Activated CD8-positive, alpha-beta memory T cell treated with anti-CD3 and anti-CD28 coated beads, Interleukin-2, amount 50 U/mL, for 24 hours (primary cell): ENCODE measurements at regions not wholly inside any gene's neighbourhood (a gene's known extent, or its start where the extent isn't known, plus 50 kb on each side); places are given as distances from the start of the nearest gene placed in this dataset.

Source experiments
- DNase-seq: peaks from one replicate; pipeline ENCODE4 v3.0.0-alpha.2; 2020; ENCODE audit errors: extremely low read depth

- no peak for DNase-seq
Observed at GRCh38 chr2:12113412-12113811, 367.0 kb downstream of the LPIN1 start.

DNA sequence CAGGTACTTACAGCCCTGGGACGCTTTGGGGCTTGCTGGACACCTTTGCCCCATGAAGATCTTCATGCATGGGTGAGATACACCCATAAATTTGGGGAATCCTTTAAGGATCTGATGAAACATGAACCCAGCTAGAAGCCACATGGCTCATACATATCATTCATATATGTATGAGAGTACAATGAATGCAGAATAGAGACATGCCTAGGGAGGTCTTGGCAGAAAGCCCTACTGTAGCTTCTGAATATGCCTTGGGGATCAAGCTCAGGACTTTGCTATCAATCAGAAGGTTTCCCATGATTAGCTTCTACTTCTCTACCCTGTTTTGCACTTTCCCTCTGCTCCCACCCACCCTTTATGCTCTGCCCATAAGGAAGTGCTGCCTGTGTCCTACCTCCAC, 368.4 kb downstream of the LPIN1 start:
- DNase-seq = no peak

DNA sequence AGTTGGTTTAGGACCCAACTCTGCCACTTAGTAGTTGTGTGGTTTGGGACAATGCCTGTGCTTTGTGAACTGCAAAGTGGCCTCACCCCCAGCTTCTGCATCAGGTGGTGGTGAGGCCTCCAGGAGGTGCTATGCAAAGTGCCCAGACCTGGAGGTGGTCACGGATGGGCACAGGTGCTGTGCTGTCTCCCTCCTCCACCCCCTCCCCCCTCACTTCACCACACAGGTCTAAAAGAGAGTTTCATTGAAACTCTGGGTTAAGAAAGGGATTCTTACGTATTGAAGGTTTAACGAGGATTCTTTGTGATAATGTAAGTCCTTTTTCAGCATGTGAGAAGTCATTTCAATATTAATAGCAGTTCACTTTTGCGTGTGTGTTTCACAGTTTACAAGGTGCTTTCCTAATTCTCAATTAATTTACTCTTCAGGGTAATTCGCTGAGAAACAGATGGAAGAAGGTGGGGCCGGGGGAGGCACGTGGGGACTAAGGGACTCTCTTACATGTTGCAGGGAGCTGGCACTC, 369.9 kb downstream of the LPIN1 start:
- no peak for DNase-seq

GRCh38 chr2:12119841-12120240, 373.4 kb downstream of the LPIN1 start:
- DNase-seq = no peak

DNA sequence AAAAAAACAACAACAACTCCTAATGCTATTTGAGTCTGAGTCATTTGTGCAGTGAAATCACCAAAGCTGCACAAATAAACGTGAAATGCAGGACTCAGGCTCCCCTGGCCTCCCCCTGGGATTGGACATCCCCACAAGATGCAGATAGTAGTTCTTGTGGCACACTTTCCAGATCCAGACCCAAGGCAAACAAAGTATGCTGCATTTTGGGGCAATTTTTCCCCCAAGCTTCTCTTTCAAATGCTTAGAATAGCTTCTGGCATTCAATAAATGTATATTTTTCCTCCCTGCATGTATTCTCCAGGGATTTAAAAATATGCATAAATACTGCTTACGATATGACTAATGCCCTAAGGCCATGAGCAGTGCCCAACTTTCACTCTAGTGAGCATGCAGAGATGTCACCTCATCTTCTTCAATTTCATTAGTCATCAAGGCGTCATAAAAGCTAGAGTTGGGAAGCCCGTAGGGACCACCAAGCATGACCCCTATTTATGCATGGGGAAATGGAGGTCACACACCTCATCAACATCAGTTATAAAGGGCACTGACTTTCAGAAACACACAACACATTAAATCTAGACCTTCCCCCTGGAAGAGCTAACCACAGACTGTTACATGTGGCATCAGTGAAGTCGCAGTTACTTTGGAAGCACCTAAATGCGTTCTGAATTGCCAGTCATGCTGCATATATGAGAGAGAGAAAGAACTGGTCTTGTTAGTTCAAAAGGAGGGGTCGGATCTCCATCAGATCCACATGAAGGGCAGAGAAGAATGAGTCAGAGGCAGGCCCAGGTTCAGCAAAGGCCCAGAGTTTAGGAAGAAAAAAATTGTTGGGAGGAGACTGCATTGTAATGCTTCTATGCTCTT, 374.1 kb downstream of the LPIN1 start:
- no peak for DNase-seq

GRCh38 chr2:12124790-12125189, 378.4 kb downstream of the LPIN1 start:
- no peak for DNase-seq

DNA sequence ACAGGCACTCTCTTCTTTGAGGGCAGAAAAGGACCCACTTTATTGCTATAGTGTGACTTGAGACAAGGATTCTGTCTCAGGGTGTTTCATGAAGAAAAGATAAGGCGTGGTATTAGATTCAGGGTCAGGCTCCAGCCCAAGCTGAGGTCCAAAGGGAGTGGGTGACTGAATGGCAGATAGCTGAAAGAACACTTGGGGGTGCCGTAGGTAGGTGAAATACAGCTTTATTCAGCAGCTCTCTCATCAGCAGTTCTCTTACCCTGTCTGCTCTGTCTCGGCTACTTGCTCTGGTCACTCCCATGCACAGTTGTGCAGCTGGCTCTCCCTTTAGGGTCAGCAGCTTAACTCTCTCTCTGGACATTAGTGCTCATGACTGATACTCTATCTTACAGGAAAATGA, 379.9 kb downstream of the LPIN1 start:
- no peak for DNase-seq

DNA sequence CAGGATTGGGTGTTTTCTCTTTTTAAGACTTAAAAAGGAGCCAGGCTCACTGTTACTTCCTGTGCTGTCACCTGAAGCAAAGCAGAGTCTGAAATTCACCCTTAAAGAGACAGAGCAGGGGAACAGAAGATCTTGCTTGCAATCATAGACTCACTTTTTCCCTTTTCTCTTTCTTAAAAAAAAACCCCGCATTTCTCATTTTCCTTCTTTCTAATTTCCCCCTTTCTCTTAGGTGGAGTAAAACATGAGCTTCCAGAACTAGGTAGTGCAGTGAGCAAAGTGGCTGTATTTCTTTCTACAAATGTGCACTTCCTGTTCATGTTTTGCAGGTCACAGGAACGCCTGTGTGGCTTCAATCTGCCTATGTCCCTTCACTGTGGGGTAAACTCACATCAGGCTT, 381.2 kb downstream of the LPIN1 start:
- DNase-seq = no peak

DNA sequence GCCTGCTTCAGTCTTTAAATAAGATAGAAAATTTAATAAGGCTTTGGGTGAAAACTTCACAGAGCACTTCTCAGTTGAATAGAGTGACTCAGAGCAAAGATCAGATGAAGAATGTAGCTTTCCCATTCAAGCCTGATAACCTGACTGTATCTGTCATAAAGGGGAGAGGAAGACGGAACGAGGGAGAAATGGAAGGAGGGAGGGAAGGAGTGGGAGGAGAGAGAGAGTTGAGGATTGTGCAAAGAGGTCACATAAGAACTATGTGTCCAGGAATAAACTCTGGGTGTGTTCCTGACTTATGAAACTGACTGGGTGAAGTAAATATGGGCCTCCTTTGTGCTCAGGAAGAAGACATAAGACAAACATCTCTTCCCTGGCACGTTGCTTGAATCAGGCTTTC, 385.5 kb downstream of the LPIN1 start:
- DNase-seq = no peak

DNA sequence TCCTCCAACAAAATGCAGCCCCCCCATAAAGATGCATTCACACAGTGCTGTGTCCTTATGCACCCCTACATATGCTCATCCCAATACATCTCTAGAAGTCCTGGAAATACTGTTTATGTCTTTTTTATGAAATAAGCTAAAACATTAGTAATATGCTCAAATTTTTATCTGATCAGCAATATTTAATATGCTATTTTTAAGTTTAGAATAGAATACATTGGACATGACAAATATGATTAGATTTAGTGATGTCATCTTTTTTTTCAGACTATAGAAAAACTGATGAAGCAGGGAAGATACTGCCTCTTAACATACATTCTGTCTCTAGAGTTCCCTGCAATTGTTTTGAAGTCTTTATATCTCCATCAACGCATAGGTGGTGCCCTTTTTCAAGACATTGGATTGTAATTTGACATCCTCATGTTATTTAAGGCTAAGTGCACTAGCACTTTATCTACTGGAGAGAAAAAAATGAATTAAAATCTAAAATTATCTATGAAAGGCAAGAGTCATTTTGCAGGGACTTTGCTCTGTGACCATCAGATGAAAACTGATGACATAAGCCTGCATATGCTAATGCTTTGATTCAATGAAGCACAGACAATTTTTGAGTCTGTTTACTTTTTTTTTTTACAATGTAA, 395.3 kb downstream of the LPIN1 start:
- no peak for DNase-seq

- no peak for DNase-seq
Observed at GRCh38 chr2:12151716-12152115, 405.3 kb downstream of the LPIN1 start.

DNA sequence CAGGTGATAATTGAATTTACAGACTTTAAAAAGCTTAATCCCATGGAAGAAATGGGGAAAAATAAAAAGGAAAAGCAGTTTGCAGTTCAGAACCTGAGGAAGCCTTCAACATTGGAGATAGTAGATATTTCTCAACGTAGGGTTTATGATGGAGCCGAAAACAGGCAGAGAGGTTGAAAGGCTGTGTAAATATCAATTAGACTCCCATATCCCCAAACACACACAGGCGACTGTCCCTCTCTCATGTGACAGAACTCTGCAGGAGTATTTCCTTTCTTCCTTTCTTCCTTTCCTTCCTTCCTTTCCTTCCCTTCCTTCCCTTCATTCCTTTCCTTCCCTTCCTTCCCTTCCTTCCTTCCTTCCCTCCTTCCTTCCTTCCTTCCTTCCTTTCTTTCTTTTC, 406.5 kb downstream of the LPIN1 start:
- no peak for DNase-seq

DNA sequence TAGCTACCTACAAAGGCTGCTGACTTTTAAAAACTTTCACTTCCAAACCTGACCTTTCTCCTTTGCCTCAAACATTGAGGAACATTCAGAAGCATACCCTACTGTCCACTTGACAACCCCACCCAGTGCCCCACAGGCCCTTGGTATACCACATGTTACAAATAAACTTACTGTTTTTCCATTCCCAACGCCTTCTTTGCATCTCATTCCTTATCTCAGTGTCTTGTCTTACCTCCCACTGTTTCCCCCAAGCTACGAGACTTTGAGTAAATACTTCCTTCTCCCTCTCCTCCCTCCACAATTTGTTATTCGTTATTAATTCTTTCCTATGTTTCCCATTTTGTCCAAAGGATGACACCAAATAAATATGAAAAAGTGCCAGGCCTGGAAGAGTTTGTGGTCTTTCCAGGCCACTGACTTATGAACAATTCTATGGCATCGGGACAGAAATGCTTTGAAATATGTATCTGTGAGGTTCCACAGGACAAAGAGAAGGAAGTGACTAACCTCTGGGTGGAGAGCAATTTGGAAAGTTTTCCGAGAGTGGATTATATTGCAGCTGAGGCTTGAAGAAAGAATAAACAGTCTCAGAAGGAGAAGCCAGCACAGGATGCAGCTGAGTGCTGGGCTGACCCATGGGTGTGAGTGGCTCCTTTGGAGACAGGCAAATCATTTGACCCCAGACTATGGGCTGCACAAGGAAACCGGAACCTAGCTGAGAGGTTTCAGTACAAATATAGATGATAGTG, 409.0 kb downstream of the LPIN1 start:
- no peak for DNase-seq

DNA sequence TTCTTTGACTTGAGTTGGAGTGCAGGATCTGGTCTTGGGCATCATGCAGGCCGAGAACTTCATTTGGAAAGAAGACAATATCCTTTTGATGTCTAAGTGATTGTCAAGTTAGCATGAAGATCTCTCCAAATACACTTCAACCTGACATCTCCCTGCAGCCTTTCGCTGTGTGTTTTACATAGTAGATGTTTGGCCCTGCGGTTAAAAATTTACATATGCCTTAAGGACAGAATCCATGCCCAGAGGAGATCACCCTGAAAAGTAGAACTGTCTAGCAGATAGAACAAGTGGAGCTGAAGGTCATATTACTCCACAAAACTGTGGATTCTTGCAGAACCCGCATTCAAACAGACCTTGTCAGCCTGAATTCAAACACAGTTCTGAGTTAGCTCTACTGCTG, 409.9 kb downstream of the LPIN1 start:
- no peak for DNase-seq

- DNase-seq = no peak
Observed at GRCh38 chr2:12161085-12161484, 414.7 kb downstream of the LPIN1 start.

- no peak for DNase-seq
Observed at GRCh38 chr2:12162269-12163247, 416.1 kb downstream of the LPIN1 start.

DNA sequence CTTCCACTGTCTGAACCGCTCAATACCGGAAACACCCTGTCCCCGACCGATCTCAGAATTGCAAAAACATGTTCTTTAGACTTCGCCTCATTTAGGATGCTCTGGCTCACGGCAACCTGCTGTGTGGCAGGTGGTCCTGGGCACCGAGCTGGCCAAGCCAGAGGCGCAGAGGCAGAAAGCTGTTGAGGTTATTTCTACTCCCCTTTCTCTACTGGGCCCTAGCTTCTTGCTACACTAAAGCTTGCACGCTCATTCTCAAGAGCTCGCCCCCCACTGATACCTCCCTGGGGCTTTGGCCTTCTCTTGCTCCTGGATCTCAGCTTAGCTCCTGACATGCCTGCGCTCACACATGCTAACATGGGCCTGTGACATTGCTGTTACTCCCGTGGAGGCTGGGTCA, 417.4 kb downstream of the LPIN1 start:
- DNase-seq = no peak

DNA sequence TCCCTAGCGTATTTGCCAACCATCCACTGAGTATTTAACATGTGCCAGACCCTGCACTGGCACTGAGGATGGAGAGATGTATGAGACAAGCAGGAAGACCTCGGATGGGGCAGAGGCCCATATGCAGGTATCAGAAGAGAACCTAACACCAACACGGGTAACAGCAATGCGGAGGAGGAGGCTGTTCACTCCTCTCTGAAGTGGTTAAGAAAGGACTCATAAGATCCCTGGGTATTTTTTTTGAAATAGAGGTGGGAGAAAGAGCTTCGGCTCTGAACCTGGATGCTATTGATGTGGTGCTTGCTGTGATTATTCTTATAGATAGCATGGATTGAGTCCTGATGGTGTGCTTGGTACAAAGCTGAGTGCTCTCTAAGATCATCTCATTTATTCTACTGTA, 418.3 kb downstream of the LPIN1 start:
- DNase-seq = no peak

DNA sequence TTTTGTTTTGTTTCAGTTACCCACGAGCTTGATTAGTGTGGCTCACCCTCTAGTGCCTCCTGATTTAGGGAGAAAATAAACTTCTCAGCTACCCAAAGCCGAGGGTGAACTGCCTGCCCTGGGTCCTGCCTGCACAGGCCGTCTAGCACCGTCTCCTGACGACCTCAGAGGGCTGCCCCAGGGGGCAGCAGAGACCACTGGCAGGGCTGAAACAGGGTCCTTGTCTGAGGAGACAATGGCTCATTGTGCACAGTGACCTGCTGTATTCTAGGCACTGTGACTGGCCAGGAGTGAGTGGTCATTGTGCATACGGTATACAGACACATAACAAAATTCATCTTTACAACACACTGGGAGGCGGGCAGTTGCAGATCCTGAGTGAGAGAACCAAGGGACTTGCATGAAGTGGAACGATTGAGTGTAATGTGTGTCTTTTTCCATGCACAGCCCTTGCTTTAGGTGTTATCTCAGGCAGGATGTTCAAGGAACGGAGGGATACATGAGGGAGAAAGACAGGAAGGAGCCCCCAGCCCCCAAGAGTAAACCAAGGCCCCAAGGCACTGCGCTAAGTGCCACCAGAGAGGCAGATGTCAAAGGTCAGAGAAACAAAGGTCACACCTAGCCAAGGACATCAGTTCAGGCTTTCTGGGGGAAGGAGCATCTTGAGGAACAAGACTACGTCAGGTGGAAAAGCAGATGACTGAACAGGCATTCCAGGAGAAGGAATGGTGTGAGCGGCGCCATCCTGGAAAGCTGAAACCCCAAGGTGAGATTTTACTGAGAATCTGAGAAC, 421.3 kb downstream of the LPIN1 start:
- no peak for DNase-seq

GRCh38 chr2:12168354-12168753, 421.9 kb downstream of the LPIN1 start:
- no peak for DNase-seq
